HepG2 (cell line): ENCODE measurements at regions not wholly inside any gene's neighbourhood (a gene's known extent, or its start where the extent isn't known, plus 50 kb on each side); places are given as distances from the start of the nearest gene placed in this dataset.

Experiments
- ASH2L ChIP-seq: fragments of 300-600, 200-600 bp; sonication (generic); IDR thresholded peaks from 2 replicates; pipeline ENCODE4 v1.7.0; 2017; ENCODE audit warnings: low read depth, mild to moderate bottlenecking, moderate library complexity, mixed read lengths, low read length; ENCODE audit not compliant: insufficient read length
- BCL6 ChIP-seq: IDR thresholded peaks from 2 replicates; pipeline ENCODE4 v1.6.1; 2016; ENCODE audit warnings: missing genetic modification reagents, missing compliant biosample characterization
- BCLAF1 ChIP-seq: fragments of 450-650 bp; IDR thresholded peaks from 2 replicates; pipeline ENCODE4 v1.6.1; 2017; ENCODE audit warnings: mild to moderate bottlenecking
- NBN ChIP-seq: fragments of 450-650 bp; conservative IDR thresholded peaks from 2 replicates; pipeline ENCODE4 v1.6.1; 2017
- POLR2A ChIP-seq, 2 experiments: IDR thresholded peaks; 2 replicates each; pipeline ENCODE4 v1.6.1; 2011; ENCODE audit warnings: low read depth in 2 of 2, low read length in 2 of 2, mild to moderate bottlenecking in 1 of 2, moderate library complexity in 1 of 2; ENCODE audit not compliant: insufficient read depth in 1 of 2
- RAD21 ChIP-seq: fragments of 450-650 bp; formaldehyde crosslinking; IDR thresholded peaks from 2 replicates; pipeline ENCODE4 v1.5.0; 2020; ENCODE audit warnings: mild to moderate bottlenecking
- RFX1 ChIP-seq: fragments of 450-650 bp; IDR thresholded peaks from 2 replicates; pipeline ENCODE4 v1.6.1; 2017
- ZNF816 ChIP-seq: sonication (generic); formaldehyde crosslinking; IDR thresholded peaks from 2 replicates; pipeline ENCODE4 v1.8.0; 2022; ENCODE audit warnings: missing genetic modification reagents, mild to moderate bottlenecking, borderline replicate concordance
- TF ChIP-seq, protein P1 (sequence below): sonication (generic); formaldehyde crosslinking; IDR thresholded peaks from 2 replicates; pipeline ENCODE4 v1.4.0; 2020; ENCODE audit warnings: missing genetic modification reagents

- TF ChIP-seq NBN (no peak), ZNF816 (CRISPR knock-in tag) (no peak), POLR2A (IDR thresholded peaks at IDR 0.05; ENCODE audit: insufficient read depth in 1 of 2, low read depth in 2 of 2, low read length in 2 of 2) (no peak), RFX1 (no peak), BCLAF1 (no peak), ASH2L (no peak), BCL6 (no peak), RAD21 (CRISPR knock-in tag) (no peak)
- TF ChIP-seq, protein P1, sequence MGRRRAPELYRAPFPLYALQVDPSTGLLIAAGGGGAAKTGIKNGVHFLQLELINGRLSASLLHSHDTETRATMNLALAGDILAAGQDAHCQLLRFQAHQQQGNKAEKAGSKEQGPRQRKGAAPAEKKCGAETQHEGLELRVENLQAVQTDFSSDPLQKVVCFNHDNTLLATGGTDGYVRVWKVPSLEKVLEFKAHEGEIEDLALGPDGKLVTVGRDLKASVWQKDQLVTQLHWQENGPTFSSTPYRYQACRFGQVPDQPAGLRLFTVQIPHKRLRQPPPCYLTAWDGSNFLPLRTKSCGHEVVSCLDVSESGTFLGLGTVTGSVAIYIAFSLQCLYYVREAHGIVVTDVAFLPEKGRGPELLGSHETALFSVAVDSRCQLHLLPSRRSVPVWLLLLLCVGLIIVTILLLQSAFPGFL (CRISPR knock-in tag), result no peak
Measured at GRCh38 chr2:30332791-30333453, 101.6 kb downstream of the LBH start.
